NB4 (cell line): ENCODE measurements at regions not wholly inside any gene's neighbourhood (a gene's known extent, or its start where the extent isn't known, plus 50 kb on each side); places are given as distances from the start of the nearest gene placed in this dataset.

Experiments used
- DNase-seq: peaks from one replicate; pipeline ENCODE4 v3.0.0; 2010; ENCODE audit warnings: low read depth
- H3K4me3 ChIP-seq: one replicate; pipeline ENCODE4 v1.5.1; 2011; ENCODE audit warnings: mild to moderate bottlenecking, low read depth, low read length, moderate library complexity
- MYC ChIP-seq: IDR thresholded peaks from 2 replicates; pipeline ENCODE4 v1.6.1; 2011; ENCODE audit warnings: low read depth, low read length
- POLR2A ChIP-seq: IDR thresholded peaks from 2 replicates; pipeline ENCODE4 v1.6.1; 2011; ENCODE audit warnings: mild to moderate bottlenecking; ENCODE audit not compliant: insufficient read length; ENCODE audit errors: extremely low read depth
- TF ChIP-seq, protein P1 (sequence below): IDR thresholded peaks from one replicate; pipeline ENCODE4 v1.5.1; 2012; ENCODE audit warnings: low read depth, low read length
- TF ChIP-seq, protein P2 (sequence below): IDR thresholded peaks from 2 replicates; pipeline ENCODE4 v1.6.1; 2011; ENCODE audit warnings: low read depth, low read length

DNA sequence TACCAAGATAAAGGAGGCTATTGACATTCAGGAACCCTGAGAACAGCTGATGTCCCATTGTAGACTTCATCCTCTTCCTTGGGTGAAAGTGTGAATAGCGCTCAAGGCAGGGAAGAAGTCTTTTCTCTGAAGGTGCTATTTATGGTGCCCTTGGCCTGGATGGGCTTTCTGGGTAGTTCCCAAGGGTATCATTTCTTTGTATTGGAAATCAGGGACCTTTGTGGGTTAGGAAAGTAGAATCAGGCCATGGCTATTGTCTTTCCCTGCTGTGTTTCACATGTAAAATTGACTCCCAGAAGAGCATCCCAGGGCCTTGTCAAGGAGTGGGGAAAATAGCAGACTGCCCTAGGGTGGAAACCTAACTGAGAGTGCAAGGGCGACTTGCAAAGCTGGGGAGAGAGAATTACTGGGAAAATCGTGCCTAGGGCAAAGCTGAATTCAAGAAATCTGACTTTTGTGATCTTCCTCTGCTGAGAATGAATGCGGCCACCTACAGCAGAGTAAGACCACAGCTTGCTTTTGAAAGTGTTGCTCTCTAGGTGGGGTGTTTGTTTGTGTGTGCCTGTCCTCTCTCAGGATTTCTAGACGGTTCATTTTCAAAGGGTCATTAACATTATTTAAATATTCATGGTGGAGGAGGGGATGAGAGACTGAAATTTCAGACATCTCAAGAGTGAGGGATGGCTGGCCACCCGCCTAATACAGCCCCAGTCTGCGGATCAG, 160.6 kb downstream of the C9orf152 start:
- TF ChIP-seq, protein P1, sequence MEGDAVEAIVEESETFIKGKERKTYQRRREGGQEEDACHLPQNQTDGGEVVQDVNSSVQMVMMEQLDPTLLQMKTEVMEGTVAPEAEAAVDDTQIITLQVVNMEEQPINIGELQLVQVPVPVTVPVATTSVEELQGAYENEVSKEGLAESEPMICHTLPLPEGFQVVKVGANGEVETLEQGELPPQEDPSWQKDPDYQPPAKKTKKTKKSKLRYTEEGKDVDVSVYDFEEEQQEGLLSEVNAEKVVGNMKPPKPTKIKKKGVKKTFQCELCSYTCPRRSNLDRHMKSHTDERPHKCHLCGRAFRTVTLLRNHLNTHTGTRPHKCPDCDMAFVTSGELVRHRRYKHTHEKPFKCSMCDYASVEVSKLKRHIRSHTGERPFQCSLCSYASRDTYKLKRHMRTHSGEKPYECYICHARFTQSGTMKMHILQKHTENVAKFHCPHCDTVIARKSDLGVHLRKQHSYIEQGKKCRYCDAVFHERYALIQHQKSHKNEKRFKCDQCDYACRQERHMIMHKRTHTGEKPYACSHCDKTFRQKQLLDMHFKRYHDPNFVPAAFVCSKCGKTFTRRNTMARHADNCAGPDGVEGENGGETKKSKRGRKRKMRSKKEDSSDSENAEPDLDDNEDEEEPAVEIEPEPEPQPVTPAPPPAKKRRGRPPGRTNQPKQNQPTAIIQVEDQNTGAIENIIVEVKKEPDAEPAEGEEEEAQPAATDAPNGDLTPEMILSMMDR = no peak
- no peak for TF ChIP-seq POLR2A
- TF ChIP-seq MYC = no peak
- TF ChIP-seq, protein P2, sequence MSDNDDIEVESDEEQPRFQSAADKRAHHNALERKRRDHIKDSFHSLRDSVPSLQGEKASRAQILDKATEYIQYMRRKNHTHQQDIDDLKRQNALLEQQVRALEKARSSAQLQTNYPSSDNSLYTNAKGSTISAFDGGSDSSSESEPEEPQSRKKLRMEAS = no peak
- peak overlapping the region; percentile 78 for H3K4me3 ChIP-seq
- DNase-seq = no peak

DNA sequence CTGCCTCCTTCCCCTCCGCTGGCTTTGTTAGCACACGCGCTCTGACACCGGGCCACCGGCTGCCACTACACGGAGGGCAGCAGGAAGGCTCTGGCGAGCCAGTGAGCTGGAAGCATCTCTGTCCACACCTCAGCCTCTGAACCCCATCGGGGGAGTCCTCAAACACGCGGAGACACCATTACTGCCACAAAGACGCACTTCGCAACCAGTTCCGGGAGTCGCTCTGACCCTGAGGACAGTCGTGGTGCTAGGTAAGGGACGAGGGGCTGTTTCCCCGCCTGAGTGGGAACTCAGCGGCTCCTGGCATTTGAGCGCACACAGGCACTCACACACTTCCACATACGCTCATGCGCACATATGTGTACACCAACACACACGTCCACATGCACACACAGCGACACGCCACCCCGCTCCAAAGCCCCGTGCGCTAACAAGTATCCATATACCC, 160.0 kb downstream of the C9orf152 start:
- no peak for DNase-seq
- TF ChIP-seq MYC (no peak), POLR2A (no peak)
- TF ChIP-seq, protein P2 = no peak
- TF ChIP-seq, protein P1 = no peak
- peak overlapping the region; percentile 78 for H3K4me3 ChIP-seq

DNA sequence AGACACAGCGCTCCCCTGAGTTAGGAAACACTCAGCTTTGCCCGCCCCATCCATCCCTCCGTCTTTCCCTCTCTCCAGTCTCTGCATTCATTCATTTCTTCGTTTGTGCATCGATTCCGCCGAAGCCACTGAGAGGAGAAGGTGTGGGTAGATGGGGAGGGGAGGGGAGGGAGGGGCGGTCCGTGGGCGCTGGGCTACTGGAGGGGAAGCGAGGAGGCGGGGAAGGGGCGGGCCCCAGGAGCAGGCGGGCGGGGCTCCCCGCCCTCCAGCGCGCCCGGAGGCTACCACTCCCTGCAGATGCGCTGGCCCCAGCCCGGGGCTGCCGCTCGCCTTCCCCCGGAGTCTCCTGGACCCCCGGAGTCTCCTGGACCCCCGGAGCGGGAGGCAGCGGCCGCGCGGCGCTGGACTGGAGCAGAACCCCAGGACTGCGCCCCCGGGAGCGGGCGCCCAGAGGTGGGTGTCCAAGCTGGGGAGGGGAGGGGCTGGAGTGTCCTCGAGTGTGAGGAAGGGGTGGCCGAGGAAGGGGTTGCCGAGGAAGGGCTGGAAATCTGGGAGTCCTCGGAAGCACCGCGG, 159.5 kb downstream of the C9orf152 start:
- peak; percentile 90 for DNase-seq
- TF ChIP-seq, protein P2 = 0 out of 2 replicates have a peak, but pooled peaks have one; percentile 1
- TF ChIP-seq POLR2A (peak; percentile 88), MYC (no peak)
- TF ChIP-seq, protein P1 = no peak

DNA sequence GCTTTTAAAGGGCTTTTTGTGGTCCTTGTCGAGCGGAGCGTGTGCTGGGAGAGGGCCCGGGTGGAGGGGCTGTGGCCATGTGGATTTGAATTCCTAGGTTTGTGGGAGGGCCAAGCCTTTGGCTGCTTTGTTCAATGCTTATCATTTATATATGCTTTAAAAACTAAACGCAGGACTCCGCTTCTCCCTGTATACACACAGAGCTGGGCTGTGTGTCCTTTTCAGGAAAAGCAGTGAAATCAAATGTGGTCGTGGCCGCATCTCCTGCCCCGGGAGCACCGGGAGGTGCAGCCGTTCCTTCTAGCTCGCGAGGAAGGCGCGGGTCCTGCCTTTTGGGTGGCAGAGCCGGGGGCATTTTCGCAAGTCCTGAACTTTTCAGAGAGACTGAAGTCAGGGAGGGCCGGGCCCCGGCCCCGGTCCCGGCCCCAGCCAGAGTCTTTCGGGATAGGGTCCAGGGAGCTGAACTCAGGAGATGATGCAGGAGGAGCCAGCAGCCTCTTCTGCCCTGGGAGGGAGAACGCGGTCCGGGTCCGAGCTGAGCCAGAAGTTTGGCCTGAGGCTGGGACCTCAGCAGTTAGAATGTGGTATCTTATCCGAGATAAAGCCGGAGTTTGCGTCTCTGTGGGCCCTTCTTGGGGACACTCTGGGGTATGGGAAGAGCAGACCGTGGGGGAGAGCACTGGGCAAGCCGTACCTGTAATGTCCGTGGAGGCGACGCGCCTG, 158.8 kb downstream of the C9orf152 start:
- H3K4me3 ChIP-seq = peak overlapping the region; percentile 86
- peak; percentile 54 for DNase-seq
- TF ChIP-seq, protein P1 = no peak
- TF ChIP-seq MYC (no peak), POLR2A (no peak)
- TF ChIP-seq, protein P2 = 0 out of 2 replicates have a peak, but pooled peaks have one; percentile 0

More for the DNA sequence above, 159.5 kb downstream of the C9orf152 start:
- peak overlapping the region; percentile 86 for H3K4me3 ChIP-seq

DNA sequence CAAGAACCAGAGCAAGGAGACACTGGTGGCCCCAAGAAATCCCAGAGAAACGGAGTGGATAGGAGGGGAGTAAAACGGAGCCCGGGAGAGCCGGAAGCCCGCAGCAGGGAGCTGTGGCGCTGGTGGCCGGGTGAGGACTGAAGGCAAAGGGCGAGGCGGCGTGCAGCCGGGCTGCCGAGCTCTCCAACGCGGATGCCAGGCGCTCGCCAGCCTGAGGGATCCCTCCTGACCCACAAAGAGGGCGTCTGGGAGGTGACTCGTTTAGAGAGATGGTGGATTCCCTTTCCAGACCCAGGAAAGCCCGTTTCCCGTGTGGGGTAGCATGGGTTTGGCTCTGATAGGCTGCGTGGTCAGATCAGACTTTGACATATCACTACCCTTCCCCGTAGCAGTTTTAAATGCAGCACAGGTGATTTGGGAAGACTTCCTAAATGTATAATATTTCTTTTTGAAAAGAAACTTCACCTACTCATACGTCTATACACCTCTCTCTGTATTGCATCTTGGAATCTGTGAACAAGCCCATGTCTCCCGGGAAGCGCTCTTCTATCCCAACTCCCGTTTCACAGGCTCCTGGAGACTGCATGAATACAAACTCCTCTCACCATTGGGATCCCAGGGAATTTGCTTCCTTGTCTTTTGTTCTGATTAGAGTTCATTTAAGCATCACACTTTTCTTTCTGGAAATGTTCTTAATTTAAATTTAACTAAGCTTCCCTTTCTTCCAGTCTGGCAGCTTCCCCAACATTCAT, 158.1 kb downstream of the C9orf152 start:
- TF ChIP-seq POLR2A (no peak), MYC (no peak)
- TF ChIP-seq, protein P1 = no peak
- TF ChIP-seq, protein P2 = no peak
- peak overlapping the region; percentile 86 for H3K4me3 ChIP-seq
- peak; percentile 58 for DNase-seq
